Ureter (tissue), 1 donor: ENCODE measurements at regions not wholly inside any gene's neighbourhood (a gene's known extent, or its start where the extent isn't known, plus 50 kb on each side); places are given as distances from the start of the nearest gene placed in this dataset.

Source experiments
- DNase-seq: peaks from one replicate; pipeline ENCODE4 v3.0.0-alpha.2; 2020; ENCODE audit warnings: low spot score
- donor health status: DM: yes; HTN: yes; CAD: no.

DNA sequence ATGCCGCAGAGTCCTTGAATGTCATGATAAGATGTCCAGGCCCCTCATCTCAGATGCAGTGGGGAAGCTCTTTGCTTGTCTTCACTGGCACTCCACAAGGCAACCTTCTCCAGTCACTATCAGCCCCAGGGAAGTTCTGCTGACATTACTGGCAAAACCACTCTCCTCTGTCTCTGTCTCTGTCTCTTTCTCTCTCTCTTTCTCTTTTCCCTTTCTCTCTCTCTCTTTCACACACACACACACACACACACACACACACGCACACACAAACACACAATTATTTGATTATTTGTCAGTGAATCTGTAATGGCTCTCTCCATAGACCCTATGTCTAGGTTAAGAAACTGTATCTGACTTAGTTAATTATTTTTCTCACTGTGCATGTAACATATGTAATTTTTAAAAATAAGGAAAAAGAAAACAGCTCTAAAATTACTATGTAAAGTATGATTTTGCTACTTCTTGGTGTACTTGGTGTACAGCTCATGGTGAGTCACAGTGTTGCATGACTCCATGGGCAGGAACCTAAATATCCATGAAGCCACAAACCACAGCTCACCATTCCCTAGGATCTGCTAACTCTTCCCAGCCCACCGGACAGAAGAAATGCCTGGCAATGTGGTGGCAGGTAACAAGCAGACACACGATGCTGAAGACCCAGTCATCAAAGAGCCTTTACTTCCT is 594.9 kb upstream of the ID2 start:
- DNase-seq, result no peak

DNA sequence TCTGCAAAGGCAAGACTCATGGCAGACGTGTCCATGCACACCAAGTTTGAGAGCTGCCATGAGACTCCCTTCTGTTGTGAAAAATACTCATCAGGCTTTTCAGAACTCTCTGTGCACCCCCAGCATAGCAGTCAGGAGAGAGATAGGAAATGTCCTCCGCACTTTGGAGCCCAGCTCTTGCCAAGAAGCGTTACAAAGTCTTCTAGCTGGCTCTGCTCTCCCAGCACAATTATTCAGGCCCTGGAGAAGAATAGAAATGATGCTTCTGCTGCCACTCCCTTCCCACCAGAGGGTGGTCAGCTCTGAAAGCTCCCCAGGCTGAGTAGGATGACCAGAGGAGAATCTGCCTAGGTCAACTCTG is 594.4 kb upstream of the ID2 start:
- DNase-seq, result no peak

DNA sequence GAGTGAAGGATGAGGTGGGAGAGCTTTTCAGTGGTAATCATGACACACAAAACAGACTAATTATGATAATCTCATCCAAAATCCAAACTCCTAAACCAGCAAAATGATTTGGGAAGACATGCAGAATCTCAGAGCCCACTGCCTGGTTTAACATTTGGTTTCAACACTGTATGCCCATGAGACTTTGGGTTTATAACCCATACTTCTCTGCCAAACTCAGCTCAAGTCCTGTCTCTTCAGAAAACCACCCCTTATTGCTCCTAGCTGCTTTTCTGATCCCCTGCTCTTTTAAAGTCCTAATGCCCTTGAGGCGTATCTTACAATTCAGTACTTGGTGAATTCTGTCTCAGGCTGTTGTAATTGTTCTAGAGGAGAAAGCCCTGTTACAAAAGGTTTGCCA is 593.0 kb upstream of the ID2 start:
- no peak for DNase-seq

DNA sequence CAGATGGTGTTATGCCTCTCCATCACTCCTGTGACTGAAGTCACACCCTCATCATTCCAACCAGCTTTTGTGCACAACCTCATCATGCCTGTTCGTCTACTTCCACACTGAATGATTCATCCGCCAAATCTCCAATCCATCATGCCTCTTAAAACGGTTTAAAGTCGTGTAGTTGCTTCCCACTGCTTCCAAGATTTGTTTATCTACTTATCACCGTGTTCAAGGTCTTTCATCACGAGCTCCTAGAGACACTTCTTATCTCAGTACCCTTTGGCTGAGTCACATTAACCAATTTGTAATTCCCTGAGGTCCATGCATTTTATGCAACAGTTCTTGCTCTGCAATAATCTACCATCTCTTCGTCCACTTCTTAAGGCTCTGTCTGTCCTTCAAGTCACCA is 592.3 kb upstream of the ID2 start:
- no peak for DNase-seq

DNA sequence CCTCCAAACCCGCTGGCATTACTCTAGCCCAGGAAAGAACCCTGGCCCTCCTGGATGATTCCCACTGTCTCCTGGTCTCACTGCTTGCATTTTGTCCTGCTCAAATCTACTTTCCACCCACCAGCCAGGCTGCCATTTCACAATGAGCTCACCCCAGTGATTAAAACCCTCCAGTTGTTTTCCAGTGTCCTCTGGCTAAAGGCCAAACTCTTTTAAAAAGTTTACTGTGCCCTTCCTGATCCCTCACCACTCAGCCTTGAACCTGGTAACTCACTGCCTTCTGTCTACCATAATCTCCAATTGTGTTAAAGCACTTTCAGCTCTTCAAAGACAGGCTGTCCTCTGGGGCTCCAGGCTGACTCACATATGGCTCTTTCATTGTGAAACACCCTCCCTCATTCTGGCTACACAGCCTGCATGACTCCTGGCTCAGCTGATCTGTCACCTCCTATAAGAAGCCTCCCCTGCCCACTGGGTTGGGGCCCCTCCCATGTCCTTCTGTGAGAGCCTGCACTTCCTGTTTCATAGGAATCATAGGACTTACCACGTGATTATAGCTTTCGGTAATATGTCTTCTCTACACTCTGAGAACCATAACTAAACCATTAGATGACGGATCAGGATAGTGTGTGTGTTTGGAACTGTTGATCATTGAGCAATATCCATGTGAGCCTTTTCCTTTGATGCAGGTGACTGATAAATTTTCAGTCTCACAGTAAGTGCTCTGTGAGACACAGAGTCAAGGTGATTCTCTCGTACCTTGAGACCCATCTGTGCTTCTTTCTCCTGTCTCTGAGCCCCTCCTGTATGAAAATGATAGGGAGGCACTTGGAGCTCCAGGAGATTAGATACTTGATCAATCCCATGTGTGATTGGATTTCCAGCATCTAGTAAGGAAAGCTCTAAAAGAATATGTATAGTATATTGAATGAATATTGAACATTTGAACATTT is 590.8 kb upstream of the ID2 start:
- DNase-seq, result peak; percentile 54

DNA sequence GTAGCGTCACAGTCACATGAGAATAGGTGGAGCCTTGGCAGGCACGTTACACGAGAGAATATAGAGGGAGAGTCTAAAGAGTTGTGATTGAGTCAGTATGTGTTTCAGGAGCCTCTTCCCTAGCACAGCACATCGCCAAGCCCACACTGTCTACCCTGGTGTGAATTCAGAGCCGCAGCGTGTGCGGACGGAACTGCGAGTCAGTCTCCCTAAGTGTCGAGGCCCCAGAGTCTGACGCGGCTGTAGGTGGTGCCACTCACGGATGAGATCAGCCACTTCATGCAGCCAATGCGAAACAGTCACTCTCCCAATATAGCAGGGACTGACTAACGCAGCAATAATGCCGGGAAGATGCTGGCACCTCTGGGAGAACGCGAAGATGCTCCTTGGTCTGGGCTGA is 587.3 kb upstream of the ID2 start:
- DNase-seq, result no peak

DNA sequence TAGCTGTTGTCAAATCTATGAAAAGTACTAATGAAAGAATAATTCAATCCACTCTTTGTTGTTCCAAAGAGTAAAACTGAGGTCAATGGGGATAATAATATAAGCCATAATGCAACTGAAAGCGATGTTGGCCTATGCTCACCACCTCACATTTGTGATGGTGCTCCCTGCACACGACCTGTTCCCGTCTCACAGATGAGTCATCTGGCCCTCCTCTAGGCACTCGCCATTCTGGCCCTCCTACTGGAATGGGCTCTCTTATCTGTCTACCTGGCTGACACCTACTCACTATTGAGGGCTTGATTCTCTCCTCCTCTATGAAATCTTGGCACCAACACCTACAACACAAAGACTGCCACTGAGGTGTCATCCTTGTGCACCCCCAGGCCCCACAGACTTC is 585.9 kb upstream of the ID2 start:
- DNase-seq, result no peak

DNA sequence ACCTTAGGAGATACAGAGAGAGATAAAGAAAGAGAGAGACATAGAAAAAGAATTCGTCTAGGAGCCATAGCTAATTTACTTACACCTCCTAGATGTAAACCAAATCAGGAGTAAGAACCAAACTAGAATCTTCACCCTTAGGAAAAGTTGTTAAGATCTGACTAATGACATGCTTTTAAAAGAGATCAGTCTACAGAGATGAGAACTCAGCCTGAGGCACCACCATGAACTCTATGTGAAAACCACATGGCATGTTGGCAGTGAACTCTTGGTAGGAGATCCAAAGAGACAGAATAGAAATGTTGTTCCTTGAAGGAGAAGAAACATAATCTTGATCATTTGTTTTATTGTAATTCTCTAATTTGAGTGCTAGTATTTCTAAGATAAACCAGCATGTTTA is 585.4 kb upstream of the ID2 start:
- no peak for DNase-seq

DNA sequence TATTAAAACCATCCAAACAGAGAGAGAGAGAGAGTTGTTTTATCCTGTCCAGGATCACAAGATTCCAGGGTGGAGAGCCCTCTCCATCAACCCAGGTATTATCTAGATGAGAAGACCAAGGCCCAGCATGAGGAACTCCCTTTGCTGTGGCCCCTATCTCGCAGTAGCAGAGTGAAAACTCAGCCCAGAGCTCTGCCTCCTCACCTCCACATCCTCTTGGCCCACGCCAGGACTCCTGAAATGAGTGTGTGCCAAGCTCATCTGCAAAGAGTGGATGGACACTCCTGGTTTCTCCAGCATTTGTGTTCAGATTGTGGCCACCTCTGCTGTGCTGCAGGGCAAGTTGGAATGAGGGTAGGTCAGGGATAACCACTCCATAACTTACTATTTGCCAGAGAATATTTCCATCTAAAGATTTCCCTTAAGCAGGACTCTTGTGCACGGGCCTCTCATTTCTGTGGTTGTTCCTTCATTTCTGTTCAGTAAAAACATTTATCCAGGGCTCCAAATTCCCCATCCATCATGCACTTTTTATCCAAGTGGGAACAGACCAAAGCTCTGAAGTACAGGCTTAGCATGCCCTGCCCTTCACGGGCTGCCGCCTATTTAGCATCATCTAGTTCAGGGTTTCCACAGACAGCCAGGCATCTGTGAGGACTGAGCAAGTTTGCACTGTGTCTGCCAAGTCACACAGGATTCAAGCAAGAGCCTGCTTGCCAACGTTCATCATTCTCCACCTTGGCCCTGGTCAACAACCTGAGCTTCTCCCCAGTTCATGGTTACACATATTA is 583.2 kb upstream of the ID2 start:
- no peak for DNase-seq

DNA sequence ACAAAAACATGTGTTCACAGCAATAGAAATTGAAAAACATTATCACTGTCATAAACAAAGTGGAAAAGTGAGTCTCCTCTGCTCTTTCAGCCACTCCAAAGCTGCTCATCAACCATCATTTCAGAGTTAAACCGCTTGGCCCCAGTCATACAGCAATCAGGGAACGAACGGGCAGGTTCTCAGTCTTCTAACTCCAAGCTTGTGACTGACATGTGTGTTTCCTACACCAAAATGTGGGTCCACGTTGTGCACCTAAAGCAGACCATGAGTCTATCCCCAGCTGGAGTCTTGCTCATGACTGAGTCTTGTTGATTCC is 582.6 kb upstream of the ID2 start:
- DNase-seq, result no peak

DNA sequence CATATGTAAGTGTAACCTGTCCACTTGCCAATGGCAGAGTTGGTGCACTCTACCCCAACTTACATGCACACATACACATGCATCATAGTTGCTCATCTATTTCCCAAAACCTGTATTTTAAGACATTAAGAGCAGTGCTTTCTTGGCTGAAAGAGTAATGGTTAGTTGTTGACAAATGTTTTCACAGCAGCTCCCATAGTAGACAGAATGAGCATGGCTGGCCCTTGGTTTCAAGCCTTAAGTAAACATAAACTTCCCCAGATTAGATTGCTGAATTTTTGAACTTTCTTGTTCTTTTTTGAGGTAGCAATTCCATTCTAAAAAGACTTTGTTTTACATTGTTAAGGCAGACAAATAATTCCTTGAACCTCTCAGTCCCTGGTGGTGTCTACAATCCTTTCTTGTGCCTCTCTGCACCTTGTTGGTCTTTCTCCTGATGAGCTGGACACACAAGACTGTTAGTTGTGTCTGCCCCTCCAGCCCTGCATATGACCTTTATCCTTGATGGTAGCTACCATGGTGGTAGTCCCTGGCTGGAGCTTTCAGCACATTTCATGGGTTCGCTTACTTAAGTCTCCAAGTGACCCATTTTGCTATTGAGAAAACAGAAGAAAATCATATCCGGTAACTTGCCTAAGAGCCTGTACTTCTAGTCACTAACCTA is 580.1 kb upstream of the ID2 start:
- no peak for DNase-seq

DNA sequence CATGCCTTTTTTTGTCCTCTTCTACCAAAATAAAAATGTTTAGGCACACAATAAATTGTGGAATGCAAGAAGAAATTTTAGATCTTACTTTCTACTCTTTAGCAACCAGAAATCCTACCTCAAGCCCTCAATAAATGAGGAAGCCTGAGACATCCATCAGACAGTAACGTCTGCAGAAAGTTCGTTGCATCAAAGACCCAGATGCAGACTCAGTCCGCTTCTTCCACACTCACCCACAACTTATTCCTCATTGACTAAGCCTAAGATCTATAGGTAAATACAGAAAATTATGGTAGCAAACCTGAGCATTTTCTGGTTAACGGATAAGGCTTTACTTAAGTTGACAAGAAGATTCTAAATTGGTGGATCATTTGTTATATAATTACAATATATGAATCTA is 579.4 kb upstream of the ID2 start:
- DNase-seq, result no peak

DNA sequence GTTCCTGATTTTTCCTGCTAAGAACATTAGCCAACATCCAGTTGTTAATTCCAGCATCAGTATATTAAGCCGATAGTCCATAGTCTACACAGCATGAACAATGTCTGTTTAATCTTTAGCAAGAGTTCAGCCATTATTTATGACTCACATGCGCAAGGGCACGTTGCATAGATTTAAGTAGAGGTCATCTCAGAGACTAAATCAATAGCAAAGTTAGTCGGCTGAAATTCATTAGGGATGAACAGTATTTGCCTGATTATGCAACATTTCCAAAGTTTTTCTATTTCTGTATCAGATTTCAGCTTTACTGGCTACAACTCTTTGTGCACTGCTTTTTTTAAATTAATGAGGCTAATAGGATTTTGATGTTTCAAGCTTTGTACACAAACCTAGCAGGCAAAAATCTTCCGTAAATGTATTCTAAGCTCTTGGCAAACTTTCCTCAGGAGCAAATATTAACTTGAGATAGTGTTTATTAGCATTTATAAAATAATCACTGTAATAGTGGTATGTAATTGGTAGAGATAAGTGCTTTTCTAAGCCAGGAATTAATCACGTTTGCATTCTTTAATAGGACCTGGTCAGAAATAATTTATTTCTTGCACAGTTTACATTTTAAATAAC is 578.7 kb upstream of the ID2 start:
- no peak for DNase-seq

DNA sequence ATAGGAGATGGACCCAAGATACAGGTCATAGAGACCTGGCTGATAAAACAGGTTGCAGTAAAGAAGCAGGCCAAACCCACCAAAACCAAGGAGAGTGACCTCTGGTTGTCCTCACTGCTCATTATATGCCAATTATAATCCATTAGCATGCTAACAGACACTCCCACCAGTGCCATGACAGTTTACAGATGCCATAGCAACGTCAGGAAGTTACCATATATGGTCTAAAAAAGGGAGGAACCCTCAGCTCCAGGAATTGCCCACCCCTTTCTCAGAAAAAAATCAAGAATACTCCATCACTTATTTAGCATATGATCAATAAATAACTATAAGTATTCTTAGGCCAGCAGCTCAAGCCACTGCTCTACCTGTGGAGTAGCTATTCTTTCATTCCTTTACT is 574.7 kb upstream of the ID2 start:
- no peak for DNase-seq

DNA sequence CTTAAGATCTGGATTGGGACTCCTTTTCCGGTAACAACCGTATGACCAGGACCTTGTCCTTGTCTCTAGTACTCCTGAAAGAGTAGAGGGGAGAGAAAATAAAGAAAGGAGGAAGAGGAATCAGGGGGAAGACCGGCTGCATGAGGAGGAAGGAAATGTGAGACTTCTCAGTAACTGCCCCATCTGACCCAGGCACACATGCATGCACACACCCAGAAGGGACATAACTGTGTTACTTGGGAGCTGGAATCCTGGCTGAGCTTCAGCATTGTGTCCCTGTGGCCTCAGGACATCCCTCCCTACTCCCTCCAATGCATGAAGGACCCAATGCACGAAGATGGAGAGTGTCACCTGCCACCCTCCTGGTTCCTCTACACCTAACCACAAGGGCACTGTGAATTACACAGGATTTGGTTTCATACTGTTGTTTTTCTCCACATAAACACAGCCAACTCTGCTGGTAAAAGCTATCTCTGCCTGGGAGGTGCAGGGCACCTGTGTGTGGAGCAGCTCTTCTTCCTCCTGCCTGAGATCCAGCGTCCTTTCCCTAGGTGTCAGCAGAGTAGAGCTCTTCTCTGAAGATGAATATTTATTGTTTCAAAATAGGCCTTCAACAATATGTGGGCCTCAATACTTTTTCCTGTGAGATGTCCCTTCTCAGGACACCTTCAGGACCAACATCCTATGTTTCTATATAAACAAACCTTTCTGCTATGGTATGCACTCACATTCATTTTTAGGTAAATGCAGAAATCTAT is 574.1 kb upstream of the ID2 start:
- DNase-seq, result no peak

DNA sequence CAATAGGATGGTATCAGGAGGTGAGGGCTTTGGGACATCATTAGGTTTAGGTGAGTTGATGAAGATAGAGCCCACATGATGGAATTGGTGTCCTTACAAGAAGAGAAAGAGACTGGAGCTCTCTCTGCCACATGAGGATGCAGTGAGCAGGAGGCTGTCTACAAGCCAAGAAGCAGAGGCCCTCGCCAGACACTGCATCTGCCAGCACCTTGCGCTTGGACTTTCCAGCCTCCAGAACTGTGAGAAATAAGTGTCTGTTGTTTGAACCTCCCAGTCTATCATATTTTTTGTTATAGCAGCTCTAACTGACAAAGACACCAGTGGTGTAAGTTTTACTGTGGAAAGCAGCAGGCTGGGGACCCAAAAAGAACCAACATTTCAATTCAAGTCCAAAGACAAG is 571.1 kb upstream of the ID2 start:
- no peak for DNase-seq

DNA sequence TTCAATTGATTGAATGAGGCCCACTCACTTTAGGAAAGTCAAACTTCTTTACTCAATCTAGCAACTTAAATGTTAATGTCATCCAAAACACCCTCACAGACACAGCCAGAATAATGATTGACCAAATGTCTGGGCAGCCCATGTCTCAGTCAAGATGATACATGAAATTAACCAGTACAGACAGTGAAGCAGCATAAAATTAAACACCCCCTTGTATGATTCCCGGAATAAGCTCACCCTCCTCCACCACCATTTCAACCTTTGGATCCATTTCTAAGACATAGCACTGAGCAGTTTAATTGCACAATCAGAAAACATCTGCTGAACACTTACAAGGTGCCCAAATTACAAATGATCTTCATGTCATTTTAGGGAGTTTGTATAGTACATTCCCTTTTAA is 570.7 kb upstream of the ID2 start:
- no peak for DNase-seq

DNA sequence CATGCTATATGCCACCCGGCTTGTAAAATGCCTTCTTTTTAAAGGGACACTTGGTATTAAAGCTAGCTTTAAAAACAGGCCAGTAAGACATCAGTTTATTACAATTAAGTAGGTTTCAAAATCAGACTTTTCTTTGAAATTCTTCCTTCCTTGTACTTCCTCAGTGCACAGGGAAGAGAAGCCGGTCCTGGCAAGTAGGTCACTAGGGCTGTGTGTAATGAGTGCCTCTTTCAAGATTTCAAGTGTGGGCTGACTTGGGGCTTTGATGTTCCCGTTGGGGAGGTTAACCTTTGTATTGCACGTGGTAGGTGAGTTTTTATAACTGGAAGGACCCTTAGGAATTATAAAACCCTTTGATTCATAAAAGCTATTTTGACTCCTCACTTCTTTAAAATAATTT is 566.4 kb upstream of the ID2 start:
- no peak for DNase-seq

DNA sequence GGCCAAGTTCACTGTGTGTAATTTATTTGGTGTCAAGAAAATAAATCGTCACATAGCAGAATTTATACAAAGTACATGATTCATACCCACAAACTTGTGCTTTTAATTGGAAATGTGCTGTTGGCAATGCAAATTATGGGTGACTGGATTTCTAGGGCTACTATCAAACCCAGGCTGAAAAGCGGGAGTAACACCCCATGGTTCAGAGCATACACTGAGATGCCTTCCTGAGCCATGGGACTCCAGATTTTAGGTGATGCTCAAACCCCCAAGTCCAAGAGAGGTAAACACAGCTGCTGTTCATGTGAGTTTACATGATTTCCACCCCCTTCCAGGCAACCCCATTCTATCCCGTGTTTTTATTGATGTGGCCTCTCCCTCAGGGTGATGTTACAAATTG is 565.9 kb upstream of the ID2 start:
- DNase-seq, result no peak

DNA sequence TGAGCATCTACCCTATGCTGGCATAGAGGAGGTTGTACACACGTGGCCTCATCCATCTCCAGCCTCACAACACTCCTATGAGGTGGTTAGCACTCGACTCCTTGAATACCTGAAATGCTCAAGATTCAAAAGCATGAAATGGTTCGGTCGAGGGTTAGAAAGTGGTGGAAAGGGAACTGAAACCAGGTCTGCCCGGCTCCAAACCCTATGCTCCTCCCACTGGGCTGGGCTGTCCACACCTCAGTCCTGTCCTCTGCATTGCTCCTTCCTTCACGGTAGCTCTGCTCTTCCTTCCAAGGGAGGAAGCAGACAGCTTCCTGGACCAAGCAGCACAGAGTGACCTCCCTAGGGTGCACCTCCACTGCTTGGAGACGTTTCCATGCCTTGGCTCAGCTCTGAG is 565.2 kb upstream of the ID2 start:
- DNase-seq, result no peak
